MCF 10A (cell line): ENCODE measurements at regions not wholly inside any gene's neighbourhood (a gene's known extent, or its start where the extent isn't known, plus 50 kb on each side); places are given as distances from the start of the nearest gene placed in this dataset.

ENCODE experiments used
- BruUV-seq: library from RNA; stranded (reverse); fragments of 400-500 nt; replicated peaks from 2 replicates; lab custom pipeline; 2021; lab: Mats Ljungman, UMichigan
- CTCF ChIA-PET: fragments of 300-600 bp; sonication (Branson Sonifier 250); formaldehyde crosslinking; extraction: SDS; loops from one replicate; lab custom pipeline; 2021; ENCODE audit warnings: antibody characterized with exemption, inconsistent platforms; lab: Yijun Ruan, JAX
- POLR2A ChIA-PET: fragments of 300-600, 350-650 bp; sonication (Branson Sonifier 250); formaldehyde crosslinking; extraction: SDS; loops from one replicate; lab custom pipeline; 2020; ENCODE audit warnings: antibody characterized with exemption, inconsistent platforms; lab: Yijun Ruan, JAX
- DNase-seq: peaks from one replicate; pipeline ENCODE4 v3.0.0-alpha.2; 2018; ENCODE audit not compliant: unreplicated experiment
- H3K27ac Mint-ChIP-seq: one replicate; pipeline ENCODE4 v1.8.0; 2022; ENCODE audit warnings: mild to moderate bottlenecking, low read depth, mixed read lengths; ENCODE audit not compliant: unreplicated experiment
- H3K27me3 Mint-ChIP-seq: one replicate; pipeline ENCODE4 v1.8.0; 2022; ENCODE audit warnings: mixed read lengths; ENCODE audit not compliant: insufficient read depth, unreplicated experiment
- H3K36me3 Mint-ChIP-seq: one replicate; pipeline ENCODE4 v1.8.0; 2022; ENCODE audit warnings: mild to moderate bottlenecking, moderate library complexity, mixed read lengths; ENCODE audit not compliant: insufficient read depth, unreplicated experiment
- H3K4me1 Mint-ChIP-seq: one replicate; pipeline ENCODE4 v1.8.0; 2022; ENCODE audit warnings: mixed read lengths; ENCODE audit not compliant: insufficient read depth, unreplicated experiment
- H3K4me3 Mint-ChIP-seq: one replicate; pipeline ENCODE4 v1.8.0; 2022; ENCODE audit warnings: mild to moderate bottlenecking, moderate library complexity, mixed read lengths; ENCODE audit not compliant: unreplicated experiment
- H3K9me3 Mint-ChIP-seq: one replicate; pipeline ENCODE4 v1.8.0; 2022; ENCODE audit warnings: mixed read lengths; ENCODE audit not compliant: unreplicated experiment
- CTCF ChIP-seq: fragments of 200-600 bp; IDR thresholded peaks from one replicate; pipeline ENCODE4 v1.8.0; 2022; ENCODE audit warnings: antibody characterized with exemption, mild to moderate bottlenecking; ENCODE audit not compliant: unreplicated experiment
- intact Hi-C: fragments of 100-400 bp; cut with micrococcal nuclease; formaldehyde crosslinking; loops from 2 replicates; pipeline ENCODE4 v1.14.1; 2022

- Mint-ChIP-seq H3K36me3 (no peaks in the 10 kb centered on the region), H3K4me3 (no peak overlapping the region), H3K4me1 (no peaks in the 10 kb centered on the region), H3K27ac (no peak overlapping the region), H3K9me3 (peaks cover 8% of the 10 kb centered on the region), H3K27me3 (no peaks in the 10 kb centered on the region)
- CTCF ChIA-PET = interaction anchor here (0.6 kb wide), 1 partner anchor 215 kb away, joined by 3 read pairs; no protein-coding TSS in a partner anchor
- POLR2A ChIA-PET = no interaction called here
- DNase-seq = peak; percentile 23
- TF ChIP-seq CTCF = no peak
- intact Hi-C loops = no loop called here
- no TSS peak for BruUV-seq
Measured at GRCh38 chr1:164051782-164052181, 507.2 kb upstream of the PBX1 start.

DNA sequence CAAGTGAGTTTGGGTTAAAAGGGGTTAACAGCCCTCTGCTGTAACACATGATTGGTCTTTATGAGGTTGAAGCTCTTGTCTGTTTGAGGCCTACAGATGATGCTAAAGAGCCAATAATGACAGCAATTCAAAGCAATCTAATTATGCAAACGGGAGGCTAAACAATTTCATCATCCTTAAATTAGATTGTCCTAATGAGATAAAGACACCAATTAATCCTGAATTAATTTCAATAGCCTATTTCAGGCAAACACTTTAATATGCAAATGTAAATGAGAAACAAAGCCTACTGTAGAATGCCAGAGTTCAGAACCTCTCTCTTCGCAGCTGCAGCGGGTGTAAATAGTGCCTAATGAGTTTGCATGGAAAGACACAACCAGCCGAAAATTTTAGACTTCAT is 504.7 kb upstream of the PBX1 start:
- H3K36me3 Mint-ChIP-seq = no peaks in the 10 kb centered on the region
- no peak for TF ChIP-seq CTCF
- H3K27ac Mint-ChIP-seq = no peak overlapping the region
- no TSS peak for BruUV-seq
- H3K27me3 Mint-ChIP-seq = no peaks in the 10 kb centered on the region
- ChIA-PET POLR2A (no interaction called here), CTCF (interaction anchor here (0.6 kb wide), 2 partner anchors 57 to 58 kb away, joined by 3 to 5 read pairs; no protein-coding TSS in a partner anchor)
- DNase-seq = no peak
- H3K4me1 Mint-ChIP-seq = no peaks in the 10 kb centered on the region
- intact Hi-C loops = no loop called here
- peaks cover 5% of the 10 kb centered on the region for H3K9me3 Mint-ChIP-seq
- no peak overlapping the region for H3K4me3 Mint-ChIP-seq

DNA sequence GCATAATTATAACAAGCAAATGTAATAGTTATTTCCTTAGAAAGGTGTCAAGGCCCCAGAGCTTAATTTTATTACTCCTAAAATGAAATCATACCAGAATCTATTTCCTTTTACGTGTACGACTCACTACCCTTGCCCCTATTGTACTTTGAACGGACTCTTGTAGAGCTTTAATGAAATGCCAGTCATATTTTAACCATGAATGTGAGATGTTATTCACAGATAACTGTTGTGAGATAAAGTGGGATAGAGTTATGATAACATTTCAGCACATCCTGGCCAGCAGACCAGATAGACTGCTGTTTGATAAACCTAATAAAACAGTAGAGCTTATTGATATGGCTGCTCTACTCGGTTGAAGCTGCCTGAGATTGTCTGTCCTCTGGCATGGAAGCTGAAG is 500.8 kb upstream of the PBX1 start:
- Mint-ChIP-seq H3K4me3 (no peak overlapping the region), H3K4me1 (no peaks in the 10 kb centered on the region), H3K9me3 (no peaks in the 10 kb centered on the region), H3K27me3 (no peaks in the 10 kb centered on the region), H3K27ac (no peak overlapping the region), H3K36me3 (no peaks in the 10 kb centered on the region)
- no peak for TF ChIP-seq CTCF
- no peak for DNase-seq
- no TSS peak for BruUV-seq
- ChIA-PET CTCF (no interaction called here), POLR2A (no interaction called here)
- intact Hi-C loops = no loop called here

DNA sequence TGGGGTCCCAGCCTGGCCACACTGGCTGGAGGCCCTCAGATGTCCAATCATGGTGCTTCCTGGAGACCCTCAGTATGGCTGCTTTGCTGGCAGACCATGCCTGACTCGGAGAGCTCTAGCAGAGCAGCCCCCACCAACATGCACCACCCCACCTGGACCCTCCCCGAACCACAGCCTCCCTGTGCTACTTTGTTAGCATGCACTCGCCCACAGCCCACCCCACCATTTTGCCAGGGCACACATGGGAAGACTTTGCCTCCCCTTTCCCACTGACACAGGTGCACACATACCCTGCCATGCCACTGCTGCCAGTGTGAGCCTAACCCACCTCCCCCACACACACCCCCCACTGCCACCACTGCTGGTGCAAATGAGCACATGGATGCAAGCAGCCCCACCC is 497.5 kb upstream of the PBX1 start:
- Mint-ChIP-seq H3K36me3 (no peaks in the 10 kb centered on the region), H3K4me1 (no peaks in the 10 kb centered on the region), H3K27ac (no peak overlapping the region), H3K27me3 (no peaks in the 10 kb centered on the region), H3K4me3 (no peak overlapping the region), H3K9me3 (no peaks in the 10 kb centered on the region)
- ChIA-PET POLR2A (no interaction called here), CTCF (no interaction called here)
- TF ChIP-seq CTCF = no peak
- BruUV-seq = no TSS peak
- intact Hi-C loops = no loop called here
- no peak for DNase-seq
